ENCODE measurements at regions not wholly inside any gene's neighbourhood (a gene's known extent, or its start where the extent isn't known, plus 50 kb on each side); places are given as distances from the start of the nearest gene placed in this dataset.
"Not testable (repeated sequence)": the region's sequence is repeated elsewhere in the genome, so short reads cannot be mapped to it uniquely, and the experiment has no call there.

DNA sequence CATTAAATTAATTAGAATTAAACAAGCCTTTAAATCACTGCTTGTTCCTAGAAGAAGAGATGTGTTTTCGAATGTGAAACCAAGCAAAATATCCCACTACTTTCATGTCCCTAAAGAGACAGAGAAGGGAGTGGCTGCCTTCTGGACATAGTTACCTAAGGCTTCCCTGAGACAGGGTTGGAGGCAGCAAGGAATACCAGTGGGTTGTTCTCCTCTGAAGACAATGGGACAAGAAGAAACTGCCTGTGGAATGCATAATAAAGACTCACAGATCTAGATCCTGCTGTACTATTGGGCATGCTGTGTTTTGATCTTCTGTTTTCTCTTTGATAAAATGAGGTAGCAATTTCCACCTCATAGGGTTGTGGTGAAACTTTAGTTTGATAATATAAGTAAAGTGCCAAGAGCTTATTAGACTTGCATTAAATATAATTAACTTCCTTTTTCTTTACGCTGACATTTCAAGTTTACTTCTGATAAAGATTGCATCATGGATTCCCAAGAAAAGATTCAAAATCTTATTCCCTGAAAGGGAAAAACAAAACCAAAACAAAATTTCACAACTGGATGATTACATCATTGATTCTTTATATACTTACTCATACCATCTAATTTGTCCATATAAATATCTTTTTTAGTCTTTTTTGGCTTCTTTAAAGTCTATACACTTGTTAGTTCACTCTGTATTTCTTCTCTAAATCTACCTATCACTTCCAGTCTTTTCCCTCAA, 621.3 kb downstream of the ETS1 start:
- no peak for DNase-seq

DNA sequence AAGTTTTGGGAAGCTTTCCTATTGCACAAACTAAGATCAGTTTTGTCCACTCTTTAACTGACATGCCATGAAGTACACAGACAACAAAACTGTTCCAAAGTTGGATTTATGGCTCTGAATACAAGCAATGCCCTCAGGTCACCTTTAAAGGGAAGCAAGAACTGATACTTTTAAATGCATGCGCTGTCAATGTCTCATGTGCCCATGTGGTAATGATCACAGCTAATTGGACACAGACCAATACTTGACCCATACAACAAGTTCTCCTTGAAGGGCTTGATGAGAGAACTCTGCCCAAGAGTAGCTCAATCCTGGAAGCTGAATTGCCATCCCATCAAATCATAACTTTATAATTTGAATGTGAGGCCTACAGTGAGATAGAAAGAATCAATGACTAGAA, 624.9 kb downstream of the ETS1 start:
- no peak for DNase-seq

DNA sequence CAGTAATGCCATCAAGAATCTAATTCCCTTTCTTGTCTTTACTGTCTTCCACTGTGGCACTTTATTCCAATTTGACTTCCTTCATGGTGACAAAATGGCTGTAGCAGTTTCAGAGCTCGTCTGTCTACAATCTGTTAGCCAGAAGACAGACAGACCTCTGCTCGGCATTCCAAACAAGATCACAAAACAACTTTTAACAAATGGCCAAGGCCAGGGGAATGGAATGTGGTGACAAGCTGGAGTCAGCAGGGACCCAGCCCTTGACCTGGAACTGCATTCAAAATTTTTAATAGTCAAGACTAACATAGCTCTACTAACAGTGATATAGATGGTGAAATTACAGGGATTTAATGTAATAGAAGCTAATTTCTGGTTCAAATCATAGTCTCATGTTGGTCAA, 637.2 kb downstream of the ETS1 start:
- no peak for DNase-seq

DNA sequence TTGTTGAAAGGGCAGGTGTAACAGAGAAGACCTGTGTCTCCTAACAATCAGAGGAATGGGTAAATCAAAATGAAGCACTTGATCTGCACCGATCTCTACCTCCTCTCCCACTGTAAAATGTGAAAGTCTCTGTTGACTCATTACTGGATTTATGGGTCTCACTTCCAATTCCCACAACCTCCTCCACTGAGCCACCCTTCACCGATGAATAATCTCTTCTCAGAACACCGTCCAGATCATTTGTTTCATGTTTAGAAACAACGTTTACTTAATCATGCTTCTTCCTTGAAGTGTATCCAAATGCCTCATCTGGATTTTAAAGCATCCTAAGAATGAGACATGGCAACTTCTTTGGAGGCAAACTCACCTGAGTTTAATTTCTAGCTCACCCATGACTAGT, 643.6 kb downstream of the ETS1 start:
- no peak for DNase-seq

DNA sequence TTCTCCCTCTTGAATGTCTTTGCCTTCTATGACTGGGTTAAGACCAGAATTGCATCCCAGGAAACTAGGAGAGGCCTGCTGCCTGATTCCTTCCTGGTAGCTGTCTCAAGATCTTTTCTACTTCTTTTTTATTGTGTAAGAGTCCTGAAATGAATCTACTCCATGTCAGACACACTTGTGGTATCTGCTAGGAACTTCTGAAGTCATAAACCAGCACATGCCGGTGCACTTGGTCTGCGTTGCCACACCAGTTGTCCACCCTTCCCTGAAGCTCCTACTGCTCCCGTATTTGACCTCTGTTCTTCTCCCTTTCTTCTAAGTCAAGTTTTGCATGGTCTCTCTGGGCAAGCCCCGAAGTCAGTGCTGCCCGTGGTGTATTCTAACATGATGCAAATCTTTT, 644.2 kb downstream of the ETS1 start:
- no peak for DNase-seq

DNA sequence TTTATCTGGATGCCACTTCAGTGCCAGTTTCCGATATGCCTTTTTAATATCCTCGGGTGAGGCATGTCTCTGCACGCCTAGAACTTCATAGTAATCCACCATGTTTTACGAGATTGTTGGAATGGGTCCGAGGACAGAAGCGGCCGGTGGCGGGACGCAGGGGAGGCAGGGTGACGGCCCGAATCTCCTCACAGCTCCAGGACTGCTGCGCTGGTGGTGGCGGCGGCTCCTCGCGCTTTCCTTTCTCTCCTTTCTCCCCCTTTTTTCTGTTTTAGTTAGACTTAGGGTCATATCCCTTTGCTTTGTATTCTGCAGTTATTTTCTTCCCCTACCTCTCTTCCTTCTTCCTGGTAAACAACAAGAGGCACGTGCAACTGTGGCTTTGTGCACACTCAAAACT, 645.8 kb downstream of the ETS1 start:
- not testable (repeated sequence) for DNase-seq

DNA sequence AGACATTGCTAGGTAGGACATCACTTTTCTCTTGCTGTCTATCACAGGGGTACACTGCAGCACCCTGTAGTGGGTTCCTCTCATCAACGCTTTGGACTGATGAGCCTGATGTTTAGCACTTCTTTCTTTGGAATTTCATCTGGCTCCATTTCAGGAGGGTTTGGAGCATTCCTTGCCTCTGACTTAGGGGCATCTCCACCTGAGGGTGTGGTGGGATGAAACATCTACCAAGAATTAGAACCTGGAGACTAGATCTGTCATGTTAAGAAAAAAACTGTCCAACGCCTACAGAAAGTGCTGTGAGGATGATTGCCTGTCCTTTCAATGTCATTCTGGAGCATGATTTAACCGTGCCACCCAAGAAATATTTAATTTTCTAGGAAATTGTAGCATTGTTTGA, 648.4 kb downstream of the ETS1 start:
- no peak for DNase-seq

DNA sequence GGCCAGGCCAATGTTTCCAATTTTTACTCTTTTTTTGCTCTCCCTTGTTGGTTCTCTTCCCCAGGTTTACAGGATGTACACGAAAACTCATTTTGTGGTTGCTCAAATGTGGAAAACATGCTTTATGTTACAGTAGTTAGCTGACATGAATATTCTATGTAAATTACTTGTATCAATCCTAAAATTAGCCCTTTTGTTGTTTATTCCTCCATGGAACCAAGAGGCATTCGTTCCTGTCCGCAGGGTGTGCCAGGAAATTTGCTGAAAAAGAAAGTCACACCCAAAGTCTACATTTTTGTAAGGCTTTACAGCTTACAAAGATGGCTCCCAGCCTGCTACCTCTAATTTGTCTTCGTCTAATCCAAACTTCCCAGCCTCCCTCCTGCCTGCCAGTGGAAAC, 652.3 kb downstream of the ETS1 start:
- DNase-seq: no peak

DNA sequence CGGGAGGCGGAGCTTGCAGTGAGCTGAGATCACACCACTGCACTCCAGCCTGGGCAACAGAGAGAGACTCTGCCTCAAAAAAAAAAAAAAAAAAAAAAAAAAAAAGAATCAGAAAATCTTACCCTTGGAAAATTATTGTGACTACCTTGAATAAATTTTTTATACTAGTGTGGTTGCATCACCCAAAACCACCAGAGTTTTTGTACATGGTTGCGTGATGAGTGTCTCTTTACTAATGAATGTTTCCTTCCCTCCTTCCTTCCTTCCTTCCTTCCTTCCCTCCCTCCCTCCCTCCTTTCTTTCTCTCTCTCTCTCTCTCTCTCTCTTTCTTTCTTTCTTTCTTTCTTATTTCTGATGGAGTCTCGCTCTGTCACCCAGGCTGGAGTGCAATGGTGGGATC, 653.4 kb downstream of the ETS1 start:
- not testable (repeated sequence) for DNase-seq

DNA sequence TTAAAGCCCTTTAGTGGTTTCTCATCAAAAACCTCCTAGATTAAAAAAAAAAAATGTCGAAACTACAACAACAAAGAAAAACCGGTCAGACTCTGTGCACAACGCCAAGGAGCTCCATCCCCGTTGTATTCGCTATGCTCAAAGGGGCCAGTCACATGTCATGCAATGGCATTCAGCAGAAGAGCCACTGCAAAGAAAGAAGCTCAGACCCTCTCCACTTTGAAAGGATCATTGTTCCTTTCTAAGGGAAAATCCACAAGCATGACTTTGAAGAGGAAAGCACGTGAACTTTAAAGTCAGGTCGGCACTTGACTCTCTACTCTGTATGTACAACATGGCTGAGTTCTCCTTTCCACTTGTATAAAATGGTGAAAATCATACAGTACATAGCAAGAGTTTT, 655.6 kb downstream of the ETS1 start:
- peak; percentile 2 to 13 for DNase-seq

DNA sequence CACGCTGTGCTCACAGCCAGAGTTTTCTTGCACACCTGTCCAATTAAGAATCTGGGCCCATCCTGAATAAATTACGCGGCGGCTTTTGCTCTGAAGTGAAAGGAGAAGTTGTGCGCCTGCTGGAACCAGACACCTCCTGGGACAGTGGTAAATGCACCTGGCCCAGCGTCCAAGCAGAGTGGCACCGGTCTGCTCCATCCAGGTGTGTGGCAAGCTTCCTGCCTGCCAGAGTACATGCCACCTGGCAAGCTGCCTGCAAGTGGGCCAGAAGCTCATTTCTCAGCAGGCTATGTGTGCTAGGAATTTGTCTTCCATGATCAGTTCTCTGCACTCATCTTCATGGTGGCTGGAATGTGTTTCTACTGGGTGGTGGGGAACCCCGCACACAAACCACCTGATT, 660.6 kb downstream of the ETS1 start:
- DNase-seq: no peak

DNA sequence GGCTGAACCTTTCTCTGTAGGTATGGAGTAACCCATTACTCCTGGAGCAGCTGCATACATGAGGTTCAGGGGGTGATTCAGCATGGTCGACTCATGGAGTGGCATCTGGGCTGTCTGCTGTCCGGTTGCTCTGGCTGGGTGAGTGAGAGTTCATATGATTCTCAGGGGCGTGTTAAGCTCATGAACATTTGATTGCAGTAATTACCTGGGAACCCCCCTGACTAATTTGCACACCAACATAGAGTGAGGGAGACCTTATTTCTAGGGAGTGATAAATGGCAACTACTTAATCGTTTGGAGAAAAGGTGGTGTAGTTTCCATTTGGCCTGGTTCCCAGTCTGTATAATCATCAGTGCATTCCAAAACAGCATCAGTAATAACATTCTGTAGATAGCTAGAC, 661.9 kb downstream of the ETS1 start:
- no peak for DNase-seq

DNA sequence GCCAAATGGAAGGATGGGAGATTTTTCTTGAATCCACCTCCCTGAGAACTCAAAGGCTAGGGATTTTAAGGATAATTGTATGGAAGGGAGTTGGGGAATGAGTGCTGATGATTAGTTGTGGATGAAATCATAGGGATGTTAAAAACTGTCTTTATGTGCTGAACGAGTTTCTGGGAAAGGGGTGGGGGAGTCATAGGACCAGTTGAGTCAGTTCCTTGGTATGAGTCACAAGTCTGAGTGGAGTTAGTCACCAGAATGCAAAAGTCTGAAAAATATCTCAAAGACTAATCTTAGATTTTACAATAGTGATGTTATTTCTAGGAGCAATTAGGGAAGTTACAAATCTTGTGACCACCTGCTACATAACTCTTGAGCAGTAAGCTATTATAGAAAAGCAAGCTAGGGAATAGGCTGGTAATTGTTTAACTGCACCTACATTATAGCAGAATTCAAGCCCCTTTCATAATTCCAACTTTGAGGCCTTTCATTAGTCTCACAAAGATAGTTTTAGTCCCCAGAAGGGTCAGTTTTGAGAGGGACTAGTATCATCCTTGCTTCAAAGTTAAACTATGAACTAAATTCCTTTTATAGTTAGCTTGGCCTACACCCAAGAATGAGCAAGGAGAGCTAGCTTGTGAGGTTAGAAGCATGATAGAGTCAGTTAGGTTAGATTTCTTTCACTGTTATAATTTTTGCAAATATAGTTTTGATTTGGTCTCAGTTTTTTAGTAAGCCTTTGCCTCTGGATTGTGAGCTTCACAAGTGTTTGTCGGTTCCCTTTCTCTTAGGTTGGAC, 668.0 kb downstream of the ETS1 start:
- DNase-seq: no peak

DNA sequence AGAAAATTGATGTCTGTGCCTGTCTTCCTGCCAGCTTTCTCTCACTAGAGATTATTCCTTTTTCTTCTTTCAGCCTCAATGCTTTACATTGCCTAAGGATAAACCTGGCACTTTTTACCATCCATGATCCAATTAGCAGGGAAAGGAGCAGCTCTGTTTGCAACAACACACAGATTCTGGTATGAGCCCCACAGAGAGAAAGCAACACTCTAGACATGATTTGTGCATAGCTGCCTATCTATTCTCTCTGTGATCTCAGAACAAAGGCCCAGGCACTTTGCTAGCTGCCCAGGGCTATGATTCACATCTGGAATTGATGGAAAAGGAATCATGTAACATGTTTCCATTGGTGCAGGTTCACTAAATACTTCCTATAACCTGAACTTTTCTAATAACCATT, 685.0 kb downstream of the ETS1 start:
- no peak for DNase-seq

DNA sequence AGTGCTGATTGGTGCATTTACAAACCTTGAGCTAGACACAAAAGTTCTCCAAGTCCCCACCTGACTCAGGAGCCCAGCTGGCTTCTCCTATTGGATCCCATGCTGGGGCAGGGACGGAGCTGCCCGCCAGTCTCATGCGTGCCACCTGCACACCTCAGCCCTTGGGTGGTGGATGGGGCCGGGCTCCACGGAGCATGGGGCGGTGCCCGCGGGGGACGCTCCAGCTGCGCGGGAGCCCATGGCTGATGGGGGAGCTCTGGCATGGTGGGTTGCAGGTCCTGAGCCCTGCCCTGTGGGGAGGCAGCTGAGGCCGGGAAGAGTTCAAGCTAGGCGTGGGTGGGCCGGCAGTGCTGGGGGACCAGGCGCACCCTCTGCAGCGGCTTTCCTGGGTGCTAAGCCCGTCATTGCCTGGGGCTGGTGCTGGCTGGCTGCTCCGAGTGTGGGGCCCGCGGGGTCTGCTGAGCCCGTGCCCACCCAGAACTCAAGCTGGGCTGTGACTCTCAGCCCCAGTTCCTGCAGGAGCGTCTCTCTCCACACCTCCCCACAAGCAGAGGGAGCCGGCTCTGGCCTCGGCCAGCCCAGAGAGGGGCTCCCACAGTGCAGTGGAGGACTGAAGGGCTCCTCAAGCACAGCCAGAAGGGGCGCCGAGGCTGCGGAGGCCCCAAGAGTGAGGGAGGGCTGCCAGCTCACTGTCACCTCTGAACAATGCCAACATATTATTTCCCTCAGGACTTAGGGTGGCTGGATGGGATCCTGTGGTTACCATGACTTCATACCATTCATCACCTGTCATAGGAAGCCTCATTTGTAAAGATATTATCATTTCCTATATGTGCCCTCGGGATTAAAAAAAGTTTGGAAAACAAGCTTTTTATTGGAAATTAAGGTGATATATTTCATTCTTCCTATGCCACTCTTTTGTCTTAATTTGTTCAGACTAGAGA, 688.7 kb downstream of the ETS1 start:
- DNase-seq: no peak

DNA sequence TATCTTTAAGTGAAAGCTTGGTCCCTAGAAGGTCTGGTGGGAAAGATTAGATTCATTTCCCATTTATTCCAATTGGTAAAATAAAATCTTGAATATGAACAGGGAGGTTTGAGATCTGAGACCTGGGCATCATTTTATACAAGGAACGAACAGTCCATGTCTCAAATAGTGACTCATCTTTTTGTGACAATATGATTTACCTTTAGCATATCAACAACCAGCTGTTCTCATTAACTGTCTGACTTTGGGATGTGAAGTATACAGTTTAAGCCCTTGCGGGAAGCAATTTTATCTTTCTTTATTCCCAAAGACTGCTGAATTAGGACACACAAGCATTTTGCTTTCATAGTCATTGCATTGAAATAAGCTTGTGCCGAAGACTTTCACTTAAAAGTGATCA, 691.6 kb downstream of the ETS1 start:
- DNase-seq: no peak

DNA sequence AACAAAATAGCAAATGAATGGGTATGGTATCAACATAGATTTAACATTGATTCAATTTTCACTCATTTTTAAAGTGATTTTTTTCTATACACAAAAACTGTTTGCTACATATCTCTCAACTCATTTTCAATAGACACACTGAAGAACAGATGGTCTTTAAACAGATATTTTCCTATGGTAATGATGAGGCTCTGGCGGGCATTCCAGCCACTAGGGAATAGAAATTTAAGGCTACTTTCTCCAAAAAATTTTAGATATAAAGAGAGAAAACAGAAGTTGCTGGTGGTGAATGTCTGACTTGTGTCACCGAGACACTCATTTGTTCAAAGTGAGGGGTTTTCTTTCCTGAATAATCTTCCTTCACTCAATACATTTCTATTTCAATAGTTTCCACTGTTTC, 693.0 kb downstream of the ETS1 start:
- no peak for DNase-seq

DNA sequence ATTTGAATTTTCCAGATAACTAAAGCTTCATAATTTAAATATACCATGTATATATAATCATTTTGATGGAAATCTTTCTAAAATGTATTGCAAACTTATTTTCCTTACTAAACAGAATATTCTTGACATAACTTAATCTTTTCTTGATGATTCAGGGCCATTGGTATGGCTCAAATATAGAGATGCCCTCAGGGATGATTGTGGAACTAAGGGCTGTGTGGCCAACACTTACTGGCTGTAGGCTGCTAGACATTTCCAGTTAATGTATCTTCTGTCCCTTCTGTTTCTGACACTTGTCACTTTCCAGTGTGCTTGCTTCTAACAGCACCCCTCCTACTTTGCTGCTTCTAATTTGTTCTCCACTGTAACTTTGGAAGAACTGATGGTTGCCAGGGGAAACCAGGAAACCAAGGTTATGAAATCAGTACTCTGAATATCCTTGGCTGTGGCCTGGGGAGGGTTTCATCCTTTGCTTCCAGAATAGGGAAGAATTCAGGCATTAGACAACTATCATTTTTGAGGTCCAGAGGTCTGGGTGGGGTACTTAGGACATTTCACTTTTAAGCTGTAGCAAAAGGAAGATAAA, 697.2 kb downstream of the ETS1 start:
- DNase-seq: no peak

DNA sequence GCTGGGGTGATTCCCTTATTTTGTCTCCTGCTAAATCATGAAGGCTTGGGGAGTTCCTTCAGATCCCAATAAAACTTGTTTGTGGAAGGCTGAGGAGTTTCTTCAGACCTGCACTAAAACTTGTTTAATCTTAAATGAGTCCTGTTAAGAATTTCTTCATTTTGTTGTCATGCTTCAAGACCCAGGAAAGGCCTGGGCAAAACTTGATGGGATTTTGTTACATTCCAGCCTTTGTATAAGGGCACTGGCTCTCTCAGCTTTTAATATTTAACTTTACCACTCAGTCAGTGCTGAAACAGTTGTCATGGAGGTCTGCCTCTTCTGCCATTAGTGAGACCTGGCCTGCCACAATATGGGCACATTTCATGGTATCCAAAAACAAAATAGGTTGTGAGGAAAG, 699.0 kb downstream of the ETS1 start:
- DNase-seq: no peak

DNA sequence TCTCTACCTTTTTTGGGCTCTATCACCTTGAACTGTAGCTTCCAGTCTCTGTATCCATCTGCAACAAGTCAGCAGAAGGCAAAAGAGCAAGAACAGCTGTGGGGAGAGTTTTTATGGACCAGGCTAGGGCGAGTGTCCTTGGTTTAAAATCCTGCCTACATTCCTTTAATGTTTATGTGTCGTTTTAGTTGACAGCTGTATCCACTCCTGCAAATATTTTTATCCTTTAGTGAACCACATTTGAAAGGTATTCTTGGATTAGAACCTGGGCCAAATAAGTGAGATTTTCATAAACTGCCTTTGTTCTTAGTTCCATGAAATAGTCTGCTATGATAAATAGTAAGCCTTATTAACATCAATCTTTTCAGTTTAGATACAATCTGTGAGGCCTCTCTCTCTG, 712.2 kb downstream of the ETS1 start:
- no peak for DNase-seq

DNA sequence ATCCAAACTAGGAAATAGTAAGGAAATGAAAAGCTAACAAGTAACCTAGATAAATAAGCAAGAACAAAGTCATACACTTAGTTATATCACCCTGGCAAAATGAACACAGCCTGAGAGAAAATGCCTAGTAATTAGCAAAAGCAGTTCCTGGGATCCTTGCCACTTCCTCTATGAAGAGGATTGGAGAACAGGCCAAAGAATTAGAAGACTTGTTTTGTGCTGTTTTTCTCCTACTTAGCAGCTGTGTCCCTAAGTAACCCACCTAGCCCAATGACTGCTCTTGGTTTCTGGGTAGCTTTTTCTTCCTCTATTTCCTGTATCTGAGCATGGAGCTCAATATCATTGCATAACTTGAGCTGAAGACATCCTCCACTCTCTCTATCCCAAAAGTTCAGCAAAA, 713.9 kb downstream of the ETS1 start:
- no peak for DNase-seq

DNA sequence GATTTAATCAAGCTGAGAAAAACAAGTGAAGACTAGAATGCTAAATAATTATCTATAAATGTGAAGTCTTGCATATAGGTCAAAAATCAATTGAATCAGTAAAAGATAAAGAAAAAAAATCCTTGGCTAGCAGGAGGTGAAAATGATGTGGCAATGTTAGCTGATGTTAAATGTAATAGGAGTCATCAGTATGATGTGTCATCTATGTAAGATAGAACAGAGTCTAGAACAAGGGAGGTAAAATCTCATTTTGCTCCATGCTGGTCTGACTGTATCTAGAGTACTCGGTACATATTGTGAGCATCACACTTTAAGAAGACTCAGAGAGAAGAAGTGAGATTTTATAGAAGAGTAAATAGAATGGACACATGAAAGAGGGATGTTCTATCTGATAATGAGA, 721.2 kb downstream of the ETS1 start:
- no peak for DNase-seq
